Endothelial cell of umbilical vein (primary cell): ENCODE measurements at regions not wholly inside any gene's neighbourhood (a gene's known extent, or its start where the extent isn't known, plus 50 kb on each side); places are given as distances from the start of the nearest gene placed in this dataset.

Experiments used
- EZH2 ChIP-seq: IDR thresholded peaks from 2 replicates; pipeline ENCODE4 v1.6.1; 2012; ENCODE audit warnings: borderline replicate concordance, low read depth, mild to moderate bottlenecking, moderate library complexity, low read length, inconsistent platforms; ENCODE audit not compliant: severe bottlenecking
- FOS ChIP-seq: IDR thresholded peaks from 2 replicates; pipeline ENCODE4 v1.6.1; 2011; ENCODE audit warnings: mild to moderate bottlenecking, low read length, moderate library complexity, borderline replicate concordance; ENCODE audit not compliant: insufficient read depth
- GATA2 ChIP-seq: IDR thresholded peaks from 2 replicates; pipeline ENCODE4 v1.7.0; 2011; ENCODE audit warnings: low read depth, mild to moderate bottlenecking, moderate library complexity, mixed read lengths, low read length; ENCODE audit not compliant: insufficient read length, insufficient read depth
- JUN ChIP-seq: IDR thresholded peaks from 2 replicates; pipeline ENCODE4 v1.6.1; 2011; ENCODE audit warnings: borderline replicate concordance, low read depth; ENCODE audit not compliant: insufficient read length, insufficient read depth
- POLR2AphosphoS5 ChIP-seq: IDR thresholded peaks from 2 replicates; pipeline ENCODE4 v1.6.1; 2012; ENCODE audit warnings: low read depth, mild to moderate bottlenecking, control low read depth, low read length, moderate library complexity; ENCODE audit not compliant: insufficient read depth
- TF ChIP-seq, protein P1 (sequence below), 2 donors: IDR thresholded peaks; 1 replicate in 1 of 2; 2 replicates in 1 of 2; pipeline ENCODE4 v1.5.1; 2011; ENCODE audit warnings: low read length in 2 of 2, mild to moderate bottlenecking in 2 of 2, moderate library complexity in 2 of 2, control low read depth in 1 of 2, inconsistent platforms in 1 of 2, low read depth in 1 of 2; ENCODE audit not compliant: insufficient read depth in 1 of 2; ENCODE audit errors: extremely low read depth in 1 of 2

DNA sequence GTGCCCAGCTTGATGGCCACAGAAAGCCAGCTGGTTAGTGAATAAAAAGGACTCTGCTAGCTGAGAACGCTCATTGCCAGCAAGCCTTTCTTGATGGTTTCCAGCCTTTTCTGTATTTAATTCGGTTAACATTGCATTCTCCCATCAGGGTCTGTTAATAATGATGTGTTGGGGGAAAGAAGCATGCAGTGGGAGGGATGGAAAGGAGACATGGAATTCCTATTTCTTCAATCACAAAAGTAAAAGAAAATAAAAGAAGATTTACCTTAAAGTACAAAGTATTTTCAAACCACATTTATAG lies 141.9 kb upstream of the RBBP8 start:
- TF ChIP-seq, protein P1, sequence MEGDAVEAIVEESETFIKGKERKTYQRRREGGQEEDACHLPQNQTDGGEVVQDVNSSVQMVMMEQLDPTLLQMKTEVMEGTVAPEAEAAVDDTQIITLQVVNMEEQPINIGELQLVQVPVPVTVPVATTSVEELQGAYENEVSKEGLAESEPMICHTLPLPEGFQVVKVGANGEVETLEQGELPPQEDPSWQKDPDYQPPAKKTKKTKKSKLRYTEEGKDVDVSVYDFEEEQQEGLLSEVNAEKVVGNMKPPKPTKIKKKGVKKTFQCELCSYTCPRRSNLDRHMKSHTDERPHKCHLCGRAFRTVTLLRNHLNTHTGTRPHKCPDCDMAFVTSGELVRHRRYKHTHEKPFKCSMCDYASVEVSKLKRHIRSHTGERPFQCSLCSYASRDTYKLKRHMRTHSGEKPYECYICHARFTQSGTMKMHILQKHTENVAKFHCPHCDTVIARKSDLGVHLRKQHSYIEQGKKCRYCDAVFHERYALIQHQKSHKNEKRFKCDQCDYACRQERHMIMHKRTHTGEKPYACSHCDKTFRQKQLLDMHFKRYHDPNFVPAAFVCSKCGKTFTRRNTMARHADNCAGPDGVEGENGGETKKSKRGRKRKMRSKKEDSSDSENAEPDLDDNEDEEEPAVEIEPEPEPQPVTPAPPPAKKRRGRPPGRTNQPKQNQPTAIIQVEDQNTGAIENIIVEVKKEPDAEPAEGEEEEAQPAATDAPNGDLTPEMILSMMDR (IDR thresholded peaks at IDR 0.05; ENCODE audit: extremely low read depth in 1 of 2, insufficient read depth in 1 of 2, low read depth in 1 of 2, low read length in 2 of 2), result no peak
- TF ChIP-seq POLR2AphosphoS5 (no peak), FOS (no peak), JUN (no peak), EZH2 (no peak), GATA2 (no peak)
